Common myeloid progenitor, CD34-positive (primary cell): ENCODE measurements at regions not wholly inside any gene's neighbourhood (a gene's known extent, or its start where the extent isn't known, plus 50 kb on each side); places are given as distances from the start of the nearest gene placed in this dataset.

ENCODE experiments used
- CTCF ChIA-PET: fragments of 350-600 bp; sonication (Branson Sonifier 250); formaldehyde crosslinking; loops from one replicate; lab custom pipeline; 2021; ENCODE audit warnings: antibody characterized with exemption; lab: Charles Lee
- POLR2A ChIA-PET: fragments of 350-600 bp; sonication (Branson Sonifier 250); formaldehyde crosslinking; loops from one replicate; lab custom pipeline; 2021; ENCODE audit warnings: antibody characterized with exemption; lab: Charles Lee
- DNase-seq, 3 donors: peaks; one replicate each; pipeline versions ENCODE4 v3.0.0 to v3.0.0-alpha.2; 2013
- H3K27ac ChIP-seq, 2 experiments: 1 replicate in 1 of 2; 2 replicates in 1 of 2; pipeline ENCODE4 v1.7.0; 2013; ENCODE audit warnings: inconsistent platforms in 2 of 2, low read length in 2 of 2, mild to moderate bottlenecking in 2 of 2, low read depth in 1 of 2, moderate library complexity in 1 of 2; ENCODE audit not compliant: severe bottlenecking in 2 of 2, insufficient read depth in 1 of 2, poor library complexity in 1 of 2
- H3K27me3 ChIP-seq, 5 experiments: replicated peaks in 2 of 5; 1 replicate in 3 of 5; 2 replicates in 2 of 5; pipeline versions ENCODE4 v1.6.1 to v1.7.0; 2013; ENCODE audit warnings: low read length in 4 of 5, mild to moderate bottlenecking in 2 of 5, moderate library complexity in 2 of 5, inconsistent platforms in 1 of 5; ENCODE audit not compliant: insufficient read depth in 5 of 5, control insufficient read depth in 4 of 5
- H3K36me3 ChIP-seq, 4 experiments: 1 replicate in 2 of 4; 2 replicates in 2 of 4; pipeline versions ENCODE4 v1.6.1 to v1.7.0; 2013; ENCODE audit warnings: low read length in 3 of 4, control low read depth in 1 of 4, mild to moderate bottlenecking in 1 of 4; ENCODE audit not compliant: control insufficient read depth in 4 of 4, insufficient read depth in 4 of 4
- H3K4me1 ChIP-seq, 4 experiments: 1 replicate in 3 of 4; 2 replicates in 1 of 4; pipeline versions ENCODE4 v1.6.1 to v1.7.1; 2013; ENCODE audit warnings: low read length in 3 of 4, mild to moderate bottlenecking in 3 of 4, control low read depth in 1 of 4, inconsistent platforms in 1 of 4, moderate library complexity in 1 of 4; ENCODE audit not compliant: control insufficient read depth in 4 of 4, insufficient read depth in 4 of 4; ENCODE audit errors: control extremely low read depth in 1 of 4
- H3K4me3 ChIP-seq, 7 experiments: 1 replicate in 4 of 7; 2 replicates in 3 of 7; pipeline versions ENCODE4 v1.5.1 to v1.7.0; 2013; ENCODE audit warnings: mild to moderate bottlenecking in 7 of 7, low read length in 6 of 7, moderate library complexity in 6 of 7, inconsistent platforms in 2 of 7, low read depth in 2 of 7, control low read depth in 1 of 7; ENCODE audit not compliant: insufficient read depth in 4 of 7, control insufficient read depth in 1 of 7; ENCODE audit errors: extremely low read depth in 1 of 7
- H3K9me3 ChIP-seq, 5 experiments: 1 replicate in 4 of 5; 2 replicates in 1 of 5; pipeline versions ENCODE4 v1.6.1 to v1.7.1; 2013; ENCODE audit warnings: low read length in 4 of 5, mild to moderate bottlenecking in 2 of 5, inconsistent platforms in 1 of 5, low read depth in 1 of 5, moderate library complexity in 1 of 5; ENCODE audit not compliant: control insufficient read depth in 4 of 5, insufficient read depth in 2 of 5; ENCODE audit errors: control extremely low read depth in 1 of 5
- WGBS: methylation state at CpG from one replicate; pipeline ENCODE4 v1.1.5; 2013; ENCODE audit not compliant: insufficient coverage; 5-methylcytosine and 5-hydroxymethylcytosine counted together

DNA sequence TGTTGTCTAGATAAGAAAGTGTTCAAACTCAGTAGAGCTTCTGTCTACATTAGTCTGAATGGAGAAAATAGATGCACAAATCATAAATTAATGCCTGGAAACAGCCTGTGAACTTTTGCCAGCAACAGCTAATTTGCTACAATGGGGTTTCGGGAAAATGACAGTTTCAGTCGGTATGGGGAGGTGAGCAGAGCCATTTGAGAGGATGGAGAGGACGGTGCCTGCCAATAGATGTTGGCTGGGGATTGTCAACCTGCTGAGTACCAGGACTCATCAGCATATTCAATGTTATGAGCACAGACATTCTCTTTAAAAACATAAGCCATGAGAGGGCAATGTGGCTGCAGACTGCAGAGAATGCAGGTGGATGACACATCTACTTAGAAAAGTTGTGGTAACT lies 230.3 kb upstream of the PCDH18 start:
- no peak for DNase-seq
- no peaks in the 10 kb centered on the region for H3K9me3 ChIP-seq
- no peaks in the 10 kb centered on the region for H3K36me3 ChIP-seq
- ChIA-PET POLR2A (no interaction called here), CTCF (no interaction called here)
- H3K4me1 ChIP-seq, result no peaks in the 10 kb centered on the region
- 100% methylated on average over 2 of the region's 3 CpGs for WGBS
- H3K27me3 ChIP-seq, result no peaks in the 10 kb centered on the region
- H3K27ac ChIP-seq, result no peak overlapping the region
- H3K4me3 ChIP-seq, result no peak overlapping the region

GRCh38 chr4:137754652-137755471 lies 222.6 kb upstream of the PCDH18 start:
- ChIA-PET POLR2A (no interaction called here), CTCF (no interaction called here)
- H3K27ac ChIP-seq, result no peak overlapping the region
- H3K9me3 ChIP-seq, result no peaks in the 10 kb centered on the region
- no peaks in the 10 kb centered on the region for H3K27me3 ChIP-seq
- no peaks in the 10 kb centered on the region for H3K4me1 ChIP-seq
- H3K4me3 ChIP-seq, result no peak overlapping the region
- no peak for DNase-seq
- H3K36me3 ChIP-seq, result no peaks in the 10 kb centered on the region
- no CpG with 5 or more reads among the region's 1 CpG for WGBS

DNA sequence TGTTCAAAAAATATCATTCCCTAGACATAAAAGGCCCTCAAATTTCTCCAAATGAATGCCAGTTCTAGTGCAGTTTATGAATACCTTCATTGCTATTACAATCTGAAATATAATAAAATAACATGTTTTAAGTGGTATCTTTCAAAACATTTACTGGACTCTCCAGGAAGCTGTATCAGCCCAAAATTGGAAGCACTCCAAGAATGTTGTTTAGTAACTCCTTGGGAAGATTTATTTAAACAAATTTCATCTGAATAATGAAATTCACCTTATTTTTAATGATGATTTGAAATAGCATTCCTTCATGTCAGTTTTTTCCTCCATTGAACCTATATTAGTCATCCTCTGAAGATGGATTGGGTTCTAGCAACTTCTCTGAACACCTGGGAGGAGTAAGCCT lies 217.2 kb upstream of the PCDH18 start:
- POLR2A ChIA-PET, result no interaction called here
- Histone ChIP-seq H3K36me3 (no peaks in the 10 kb centered on the region), H3K4me3 (no peak overlapping the region), H3K27me3 (no peaks in the 10 kb centered on the region), H3K27ac (no peak overlapping the region), H3K9me3 (no peaks in the 10 kb centered on the region), H3K4me1 (no peaks in the 10 kb centered on the region)
- CTCF ChIA-PET, result no interaction called here
- DNase-seq, result no peak

DNA sequence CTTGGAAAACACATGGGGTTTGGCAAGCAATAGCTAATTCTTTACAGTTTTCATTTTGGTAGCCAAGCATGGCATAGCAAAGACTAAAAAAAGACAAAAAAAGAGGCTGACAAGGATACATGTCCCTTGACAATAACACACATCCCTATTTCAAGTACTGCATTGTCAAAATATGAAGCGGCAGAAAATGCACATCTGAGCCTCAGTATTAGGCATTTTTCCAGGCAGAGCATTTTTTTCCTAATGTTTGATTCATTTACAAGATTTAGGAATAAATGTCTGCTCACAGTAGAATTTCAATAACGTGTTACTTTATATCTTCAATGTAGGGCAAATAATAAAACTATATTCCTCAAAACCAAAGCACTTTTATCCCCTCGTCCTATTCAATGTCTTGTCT lies 216.3 kb upstream of the PCDH18 start:
- 92% methylated on average over 2 of the region's 3 CpGs for WGBS
- CTCF ChIA-PET, result no interaction called here
- H3K27me3 ChIP-seq, result no peaks in the 10 kb centered on the region
- no peaks in the 10 kb centered on the region for H3K9me3 ChIP-seq
- DNase-seq, result no peak
- H3K36me3 ChIP-seq, result no peaks in the 10 kb centered on the region
- no peaks in the 10 kb centered on the region for H3K4me1 ChIP-seq
- no peak overlapping the region for H3K4me3 ChIP-seq
- POLR2A ChIA-PET, result no interaction called here
- no peak overlapping the region for H3K27ac ChIP-seq

DNA sequence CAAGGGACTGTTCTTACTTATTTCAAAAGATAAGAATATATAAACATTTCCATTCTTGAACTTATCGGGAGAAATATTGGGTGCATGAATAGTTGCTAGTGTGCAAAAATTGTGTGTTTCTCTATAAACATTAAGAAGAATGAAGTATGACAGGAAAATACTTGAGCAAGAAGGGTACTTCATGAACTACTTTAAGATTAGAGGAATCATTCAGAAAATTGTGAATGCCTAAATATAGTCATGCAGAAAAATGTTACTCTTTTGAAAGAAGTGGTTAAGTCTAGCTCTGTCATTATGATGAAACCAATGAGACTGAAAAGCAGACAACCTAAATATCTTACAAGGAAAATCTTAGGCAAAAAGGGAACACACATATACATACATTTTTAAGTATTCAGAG lies 207.8 kb upstream of the PCDH18 start:
- no CpG with 5 or more reads among the region's 1 CpG for whole genome bisulfite sequencing
- no peaks in the 10 kb centered on the region for H3K4me1 ChIP-seq
- H3K4me3 ChIP-seq, result no peak overlapping the region
- no peak for DNase-seq
- no peak overlapping the region for H3K27ac ChIP-seq
- no peaks in the 10 kb centered on the region for H3K9me3 ChIP-seq
- no peaks in the 10 kb centered on the region for H3K36me3 ChIP-seq
- ChIA-PET CTCF (no interaction called here), POLR2A (no interaction called here)
- H3K27me3 ChIP-seq, result no peaks in the 10 kb centered on the region

DNA sequence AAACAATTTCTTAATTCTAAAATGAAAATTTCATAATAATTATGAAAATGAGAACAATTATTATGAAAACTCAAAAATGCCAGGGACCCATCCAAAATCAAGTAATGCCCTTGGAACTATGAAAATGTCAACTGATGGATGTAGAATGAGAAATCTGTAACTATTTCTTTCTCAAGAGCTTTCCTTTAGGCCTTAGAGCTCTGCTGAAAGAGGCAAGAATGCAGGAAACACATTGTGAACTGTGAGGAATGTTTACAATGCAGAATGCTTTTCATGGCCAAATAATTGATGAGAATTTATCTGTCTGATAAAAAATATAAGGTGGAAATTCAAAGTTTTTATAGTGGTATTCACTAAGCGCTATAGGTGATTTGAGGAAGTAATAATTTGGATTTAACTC lies 207.1 kb upstream of the PCDH18 start:
- no peaks in the 10 kb centered on the region for H3K36me3 ChIP-seq
- CTCF ChIA-PET, result no interaction called here
- DNase-seq, result no peak
- POLR2A ChIA-PET, result no interaction called here
- no peak overlapping the region for H3K27ac ChIP-seq
- no peak overlapping the region for H3K4me3 ChIP-seq
- H3K9me3 ChIP-seq, result no peaks in the 10 kb centered on the region
- WGBS, result no CpG with 5 or more reads among the region's 1 CpG
- H3K27me3 ChIP-seq, result no peaks in the 10 kb centered on the region
- no peaks in the 10 kb centered on the region for H3K4me1 ChIP-seq

- CTCF ChIA-PET, result no interaction called here
- no peaks in the 10 kb centered on the region for H3K4me1 ChIP-seq
- POLR2A ChIA-PET, result no interaction called here
- H3K4me3 ChIP-seq, result no peak overlapping the region
- no peaks in the 10 kb centered on the region for H3K36me3 ChIP-seq
- DNase-seq, result no peak
- no peaks in the 10 kb centered on the region for H3K9me3 ChIP-seq
- no peak overlapping the region for H3K27ac ChIP-seq
- H3K27me3 ChIP-seq, result no peaks in the 10 kb centered on the region
- WGBS, result no CpG with 5 or more reads among the region's 4 CpGs
These were observed 206.2 kb upstream of the PCDH18 start for GRCh38 chr4:137738375-137738990.
